SU-DHL-6 (cell line): ENCODE measurements at regions not wholly inside any gene's neighbourhood (a gene's known extent, or its start where the extent isn't known, plus 50 kb on each side); places are given as distances from the start of the nearest gene placed in this dataset.

Source experiments
- H2AFZ ChIP-seq: fragments of 200-600 bp; sonication (generic); 2 replicates; pipeline ENCODE4 v1.6.1; 2014; ENCODE audit warnings: low read depth, mild to moderate bottlenecking, moderate library complexity, mixed read lengths, antibody characterized with exemption, low read length; ENCODE audit not compliant: severe bottlenecking
- H3F3A ChIP-seq: fragments of 200-600 bp; shearing (Covaris generic); 2 replicates; pipeline ENCODE4 v1.6.0; 2016; ENCODE audit warnings: antibody characterized with exemption, mild to moderate bottlenecking; ENCODE audit not compliant: insufficient read depth
- H3K27ac ChIP-seq: fragments of 200-600 bp; sonication (generic); 2 replicates; pipeline ENCODE4 v1.5.1; 2016; ENCODE audit warnings: low read depth, mild to moderate bottlenecking, low read length, moderate library complexity, mixed read lengths
- H3K27me3 ChIP-seq: fragments of 200-600 bp; sonication (generic), shearing (Covaris generic); 2 replicates; pipeline ENCODE4 v1.6.0; 2014; ENCODE audit warnings: mild to moderate bottlenecking, low read length
- H3K36me3 ChIP-seq: fragments of 200-600 bp; sonication (generic); 2 replicates; pipeline ENCODE4 v1.6.1; 2014; ENCODE audit warnings: mild to moderate bottlenecking, low read length, mixed read lengths
- H3K4me2 ChIP-seq: fragments of 300-600, 200-600 bp; shearing (Covaris generic), sonication (generic); 2 replicates; pipeline ENCODE4 v1.6.0; 2014; ENCODE audit warnings: low read length, low read depth, mild to moderate bottlenecking; ENCODE audit not compliant: poor library complexity, severe bottlenecking
- H3K4me3 ChIP-seq: fragments of 200-600 bp; sonication (generic); 2 replicates; pipeline ENCODE4 v1.5.1; 2014; ENCODE audit warnings: antibody characterized with exemption, low read length, mild to moderate bottlenecking, mixed read lengths; ENCODE audit not compliant: insufficient read depth, poor library complexity, severe bottlenecking
- H3K79me2 ChIP-seq: fragments of 200-600 bp; sonication (generic); 2 replicates; pipeline ENCODE4 v1.6.1; 2014; ENCODE audit warnings: mild to moderate bottlenecking, low read length, moderate library complexity; ENCODE audit not compliant: insufficient read depth
- H3K9ac ChIP-seq: fragments of 200-600 bp; sonication (generic); 2 replicates; pipeline ENCODE4 v1.7.0; 2014; ENCODE audit warnings: mild to moderate bottlenecking, low read length
- H3K9me2 ChIP-seq: fragments of 200-600 bp; sonication (generic); replicated peaks from 2 replicates; pipeline ENCODE4 v1.6.1; 2014; ENCODE audit warnings: low read length; ENCODE audit not compliant: insufficient read depth
- H3K9me3 ChIP-seq: fragments of 200-600 bp; sonication (generic); 2 replicates; pipeline ENCODE4 v1.6.1; 2014; ENCODE audit warnings: low read length, mixed read lengths; ENCODE audit not compliant: insufficient read depth
- H4K20me1 ChIP-seq: fragments of 200-600 bp; sonication (generic); 2 replicates; pipeline ENCODE4 v1.6.1; 2014; ENCODE audit warnings: low read depth, mild to moderate bottlenecking, antibody characterized with exemption, low read length, moderate library complexity, mixed read lengths
- CTCF ChIP-seq: fragments of 200-600 bp; sonication (generic); IDR thresholded peaks from one replicate; pipeline ENCODE4 v1.5.1; 2017; ENCODE audit warnings: antibody characterized with exemption, mild to moderate bottlenecking, low read length, moderate library complexity; ENCODE audit not compliant: insufficient read depth, poor library complexity, severe bottlenecking
- EZH2phosphoT487 ChIP-seq: fragments of 200-600 bp; sonication (generic), shearing (Covaris generic); conservative IDR thresholded peaks from 2 replicates; pipeline ENCODE4 v1.6.1; 2018; ENCODE audit warnings: mild to moderate bottlenecking, antibody characterized with exemption, low read length, moderate library complexity, mixed read lengths

GRCh38 chr18:4524096-4524495, 69.0 kb upstream of the DLGAP1 start:
- no peaks in the 10 kb centered on the region for H3K27me3 ChIP-seq
- no peaks in the 10 kb centered on the region for H4K20me1 ChIP-seq
- H3K4me2 ChIP-seq, result no peak overlapping the region
- no peaks in the 10 kb centered on the region for H3F3A ChIP-seq
- H3K4me3 ChIP-seq, result no peak overlapping the region
- TF ChIP-seq EZH2phosphoT487, result no peak
- TF ChIP-seq CTCF, result no peak
- no peaks in the 10 kb centered on the region for H3K9me2 ChIP-seq
- H3K27ac ChIP-seq, result no peak overlapping the region
- no peak overlapping the region for H3K9ac ChIP-seq
- no peaks in the 10 kb centered on the region for H3K36me3 ChIP-seq
- no peaks in the 10 kb centered on the region for H3K79me2 ChIP-seq
- no peaks in the 10 kb centered on the region for H3K9me3 ChIP-seq
- no peak overlapping the region for H2AFZ ChIP-seq

GRCh38 chr18:4511166-4511565, 56.1 kb upstream of the DLGAP1 start:
- no peak overlapping the region for H3K9ac ChIP-seq
- TF ChIP-seq EZH2phosphoT487 (no peak), CTCF (no peak)
- no peaks in the 10 kb centered on the region for H3K9me2 ChIP-seq
- no peaks in the 10 kb centered on the region for H4K20me1 ChIP-seq
- H3K79me2 ChIP-seq, result no peaks in the 10 kb centered on the region
- H3K27me3 ChIP-seq, result no peaks in the 10 kb centered on the region
- H2AFZ ChIP-seq, result no peak overlapping the region
- H3K27ac ChIP-seq, result no peak overlapping the region
- H3K9me3 ChIP-seq, result no peaks in the 10 kb centered on the region
- H3K4me3 ChIP-seq, result no peak overlapping the region
- H3F3A ChIP-seq, result no peaks in the 10 kb centered on the region
- H3K36me3 ChIP-seq, result no peaks in the 10 kb centered on the region
- no peak overlapping the region for H3K4me2 ChIP-seq

GRCh38 chr18:4510711-4511110, 55.6 kb upstream of the DLGAP1 start:
- Histone ChIP-seq H3K4me2 (no peak overlapping the region), H4K20me1 (no peaks in the 10 kb centered on the region), H2AFZ (no peak overlapping the region), H3K9me3 (no peaks in the 10 kb centered on the region), H3K27me3 (no peaks in the 10 kb centered on the region), H3K27ac (no peak overlapping the region), H3K79me2 (no peaks in the 10 kb centered on the region), H3K9me2 (no peaks in the 10 kb centered on the region), H3K36me3 (no peaks in the 10 kb centered on the region), H3K9ac (no peak overlapping the region), H3K4me3 (no peak overlapping the region), H3F3A (no peaks in the 10 kb centered on the region)
- no peak for TF ChIP-seq EZH2phosphoT487
- no peak for TF ChIP-seq CTCF

- no peak overlapping the region for H3K27ac ChIP-seq
- no peak overlapping the region for H3K4me2 ChIP-seq
- no peak for TF ChIP-seq CTCF
- no peak for TF ChIP-seq EZH2phosphoT487
- H2AFZ ChIP-seq, result no peak overlapping the region
- H3K79me2 ChIP-seq, result no peaks in the 10 kb centered on the region
- H3K9ac ChIP-seq, result no peak overlapping the region
- no peaks in the 10 kb centered on the region for H4K20me1 ChIP-seq
- H3K9me2 ChIP-seq, result no peaks in the 10 kb centered on the region
- no peaks in the 10 kb centered on the region for H3K9me3 ChIP-seq
- H3K36me3 ChIP-seq, result no peaks in the 10 kb centered on the region
- no peaks in the 10 kb centered on the region for H3K27me3 ChIP-seq
- H3K4me3 ChIP-seq, result no peak overlapping the region
- H3F3A ChIP-seq, result no peaks in the 10 kb centered on the region
These were observed 55.1 kb upstream of the DLGAP1 start for GRCh38 chr18:4510160-4510559.
